GM12865 (cell line): ENCODE measurements at regions not wholly inside any gene's neighbourhood (a gene's known extent, or its start where the extent isn't known, plus 50 kb on each side); places are given as distances from the start of the nearest gene placed in this dataset.

Source experiments
- DNase-seq: peaks from one replicate; pipeline ENCODE4 v3.0.0; 2010; ENCODE audit warnings: low read depth
- H3K4me3 ChIP-seq: 2 replicates; pipeline ENCODE4 v1.5.1; 2011; ENCODE audit warnings: mild to moderate bottlenecking, low read depth, low read length, control low read depth
- TF ChIP-seq, protein P1 (sequence below): IDR thresholded peaks from 2 replicates; pipeline ENCODE4 v1.5.1; 2011; ENCODE audit warnings: low read length, control low read depth, low read depth, inconsistent platforms; ENCODE audit not compliant: insufficient read depth; ENCODE audit errors: missing control alignments

DNA sequence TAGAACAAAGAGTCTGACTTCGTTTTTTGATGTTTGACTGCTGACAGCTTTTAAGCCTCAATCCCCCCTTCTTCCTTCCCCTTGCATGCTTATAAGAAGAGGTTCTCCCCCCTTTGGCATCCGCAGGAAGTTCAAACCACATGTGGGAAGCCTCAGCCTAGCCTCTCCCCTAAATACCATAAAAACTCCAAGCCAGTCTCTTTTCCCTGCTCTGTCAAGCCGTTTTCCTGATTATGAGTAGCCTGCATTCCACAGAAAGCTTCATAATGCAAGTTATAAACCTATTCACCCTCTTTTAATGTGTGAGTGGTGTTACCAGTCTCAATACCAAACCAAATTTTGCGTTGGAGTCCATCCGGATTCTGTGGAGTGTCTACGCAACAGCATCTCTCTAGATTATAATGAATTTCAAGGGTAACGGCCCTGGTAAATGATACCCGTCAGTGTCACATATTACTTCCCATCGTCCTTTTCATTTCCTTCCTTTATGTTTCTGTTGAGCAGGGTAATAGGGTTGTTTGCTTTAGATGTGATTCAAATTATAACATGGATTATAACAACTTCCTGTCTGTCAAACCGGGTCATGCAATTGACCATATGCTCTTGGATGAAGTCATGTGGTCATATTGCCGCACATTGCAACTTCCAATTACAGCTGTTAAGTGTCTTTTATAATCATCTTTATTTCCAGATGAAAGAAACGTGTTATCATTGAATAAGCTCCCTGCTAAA lies 717.5 kb downstream of the RWDD3 start:
- H3K4me3 ChIP-seq, result no peak overlapping the region
- DNase-seq, result no peak
- TF ChIP-seq, protein P1, sequence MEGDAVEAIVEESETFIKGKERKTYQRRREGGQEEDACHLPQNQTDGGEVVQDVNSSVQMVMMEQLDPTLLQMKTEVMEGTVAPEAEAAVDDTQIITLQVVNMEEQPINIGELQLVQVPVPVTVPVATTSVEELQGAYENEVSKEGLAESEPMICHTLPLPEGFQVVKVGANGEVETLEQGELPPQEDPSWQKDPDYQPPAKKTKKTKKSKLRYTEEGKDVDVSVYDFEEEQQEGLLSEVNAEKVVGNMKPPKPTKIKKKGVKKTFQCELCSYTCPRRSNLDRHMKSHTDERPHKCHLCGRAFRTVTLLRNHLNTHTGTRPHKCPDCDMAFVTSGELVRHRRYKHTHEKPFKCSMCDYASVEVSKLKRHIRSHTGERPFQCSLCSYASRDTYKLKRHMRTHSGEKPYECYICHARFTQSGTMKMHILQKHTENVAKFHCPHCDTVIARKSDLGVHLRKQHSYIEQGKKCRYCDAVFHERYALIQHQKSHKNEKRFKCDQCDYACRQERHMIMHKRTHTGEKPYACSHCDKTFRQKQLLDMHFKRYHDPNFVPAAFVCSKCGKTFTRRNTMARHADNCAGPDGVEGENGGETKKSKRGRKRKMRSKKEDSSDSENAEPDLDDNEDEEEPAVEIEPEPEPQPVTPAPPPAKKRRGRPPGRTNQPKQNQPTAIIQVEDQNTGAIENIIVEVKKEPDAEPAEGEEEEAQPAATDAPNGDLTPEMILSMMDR, result no peak

DNA sequence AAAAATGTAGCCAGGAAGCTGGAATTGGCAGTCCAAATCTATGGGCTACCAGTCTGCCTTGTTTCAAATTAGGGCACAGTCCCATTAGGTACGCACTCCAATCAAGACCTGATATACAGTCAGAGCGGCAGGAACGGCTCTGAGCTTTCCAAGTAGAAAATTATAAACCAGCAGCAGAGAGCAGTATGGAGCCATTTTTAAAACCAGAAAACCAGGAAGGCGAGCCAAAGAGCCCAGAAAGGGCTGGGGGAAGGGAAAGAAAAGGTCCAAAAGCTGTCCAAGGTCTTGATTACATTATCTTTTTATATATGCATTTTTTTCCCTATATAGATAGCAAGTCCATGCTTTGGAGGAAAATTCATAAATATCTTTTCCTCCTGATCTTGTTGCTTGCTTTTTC lies 719.0 kb downstream of the RWDD3 start:
- TF ChIP-seq, protein P1, result no peak

GRCh38 chr1:95954585-95954984 lies 720.6 kb downstream of the RWDD3 start:
- TF ChIP-seq, protein P1, result no peak
- DNase-seq, result no peak
- no peak overlapping the region for H3K4me3 ChIP-seq

More for the DNA sequence above, 719.0 kb downstream of the RWDD3 start:
- DNase-seq, result no peak
- H3K4me3 ChIP-seq, result no peak overlapping the region

DNA sequence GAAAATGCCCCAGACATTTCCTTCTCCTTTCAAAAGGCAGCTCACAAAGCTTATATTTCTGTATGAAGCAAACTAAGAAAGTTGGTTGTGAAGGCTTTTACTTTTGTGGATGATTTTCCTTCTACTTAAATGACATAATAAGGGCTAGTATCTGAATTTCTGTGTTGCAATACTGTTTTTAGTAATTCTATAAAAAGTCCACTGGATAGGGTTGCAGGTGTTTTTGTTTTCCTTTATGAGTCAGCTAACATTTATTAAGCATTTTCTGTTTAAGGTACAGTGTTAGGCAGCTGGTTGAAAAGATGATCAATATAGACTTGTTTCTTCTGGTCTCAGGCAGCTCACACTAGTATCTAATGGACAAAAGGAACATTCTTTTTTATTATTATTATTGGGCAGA lies 722.2 kb downstream of the RWDD3 start:
- TF ChIP-seq, protein P1, result no peak
- DNase-seq, result no peak
- H3K4me3 ChIP-seq, result no peak overlapping the region

- no peak overlapping the region for H3K4me3 ChIP-seq
- TF ChIP-seq, protein P1, result no peak
- DNase-seq, result no peak
These were observed 723.7 kb downstream of the RWDD3 start for GRCh38 chr1:95957748-95958147.

DNA sequence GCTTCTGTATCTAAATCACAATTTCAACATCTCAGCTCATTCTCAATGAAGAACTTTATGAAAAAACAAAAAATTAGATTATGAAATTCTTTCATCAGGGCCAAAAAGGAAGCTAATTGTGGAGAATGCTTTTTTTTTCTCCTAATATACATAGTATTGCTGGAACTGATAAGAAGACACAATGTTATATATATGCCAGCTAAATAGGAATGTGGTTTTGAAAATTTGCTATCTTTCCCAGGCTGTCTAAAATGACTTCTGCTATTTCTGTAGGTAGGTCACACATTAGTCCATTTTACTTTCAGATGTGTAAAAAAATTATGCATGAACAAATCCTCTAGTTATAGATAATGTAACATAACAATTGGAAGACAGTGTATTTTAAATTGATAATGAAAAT lies 732.9 kb downstream of the RWDD3 start:
- TF ChIP-seq, protein P1, result no peak
- no peak for DNase-seq
- H3K4me3 ChIP-seq, result no peak overlapping the region

GRCh38 chr1:95974586-95974985 lies 740.6 kb downstream of the RWDD3 start:
- DNase-seq, result no peak
- TF ChIP-seq, protein P1, result no peak
- H3K4me3 ChIP-seq, result no peak overlapping the region
